Activated T-helper 1 cell treated with anti-CD3 and anti-CD28 coated beads, Interleukin-12 subunit alpha, Interleukin-12 subunit beta, Interleukin-2, Interleukin-4 antibody, amounts not matched to agents 30 ng/mL and 10 ng/mL and 1 ng/mL, durations not matched to agents 14 hours and 24 hours and 36 hours (primary cell): ENCODE measurements at regions not wholly inside any gene's neighbourhood (a gene's known extent, or its start where the extent isn't known, plus 50 kb on each side); places are given as distances from the start of the nearest gene placed in this dataset.

Experiments
- DNase-seq: peaks from one replicate; pipeline ENCODE4 v3.0.0; 2021; ENCODE audit warnings: low spot score
- H3K27ac Mint-ChIP-seq: one replicate; pipeline ENCODE4 v1.8.0; 2021; ENCODE audit warnings: mild to moderate bottlenecking, mixed read lengths
- H3K27me3 Mint-ChIP-seq: one replicate; pipeline ENCODE4 v1.8.0; 2022; ENCODE audit warnings: mild to moderate bottlenecking, moderate library complexity, mixed read lengths; ENCODE audit not compliant: insufficient read depth
- H3K36me3 Mint-ChIP-seq: one replicate; pipeline ENCODE4 v1.8.0; 2021; ENCODE audit warnings: low read depth, mixed read lengths
- H3K4me1 Mint-ChIP-seq: one replicate; pipeline ENCODE4 v1.8.0; 2021; ENCODE audit warnings: low read depth, mixed read lengths
- H3K4me3 Mint-ChIP-seq: one replicate; pipeline ENCODE4 v1.8.0; 2021; ENCODE audit warnings: mild to moderate bottlenecking, moderate library complexity, mixed read lengths
- H3K9me3 Mint-ChIP-seq: one replicate; pipeline ENCODE4 v1.8.0; 2021; ENCODE audit warnings: mixed read lengths
- intact Hi-C: fragments of 100-400 bp; cut with micrococcal nuclease; formaldehyde crosslinking; loops from one replicate; pipeline ENCODE4 v1.15.1; 2024

GRCh38 chr10:2303169-2303568 lies 565.8 kb upstream of the ADARB2 start:
- intact Hi-C loops: no loop called here
- Mint-ChIP-seq H3K27ac (no peak overlapping the region), H3K36me3 (no peaks in the 10 kb centered on the region), H3K27me3 (no peaks in the 10 kb centered on the region), H3K4me3 (no peak overlapping the region), H3K4me1 (no peaks in the 10 kb centered on the region), H3K9me3 (no peaks in the 10 kb centered on the region)
- no peak for DNase-seq

- H3K4me1 Mint-ChIP-seq: no peaks in the 10 kb centered on the region
- intact Hi-C loops: no loop called here
- H3K4me3 Mint-ChIP-seq: no peak overlapping the region
- no peak overlapping the region for H3K27ac Mint-ChIP-seq
- H3K36me3 Mint-ChIP-seq: no peaks in the 10 kb centered on the region
- DNase-seq: no peak
- H3K9me3 Mint-ChIP-seq: no peaks in the 10 kb centered on the region
- no peaks in the 10 kb centered on the region for H3K27me3 Mint-ChIP-seq
Measured at GRCh38 chr10:2301227-2301626, 563.9 kb upstream of the ADARB2 start.

DNA sequence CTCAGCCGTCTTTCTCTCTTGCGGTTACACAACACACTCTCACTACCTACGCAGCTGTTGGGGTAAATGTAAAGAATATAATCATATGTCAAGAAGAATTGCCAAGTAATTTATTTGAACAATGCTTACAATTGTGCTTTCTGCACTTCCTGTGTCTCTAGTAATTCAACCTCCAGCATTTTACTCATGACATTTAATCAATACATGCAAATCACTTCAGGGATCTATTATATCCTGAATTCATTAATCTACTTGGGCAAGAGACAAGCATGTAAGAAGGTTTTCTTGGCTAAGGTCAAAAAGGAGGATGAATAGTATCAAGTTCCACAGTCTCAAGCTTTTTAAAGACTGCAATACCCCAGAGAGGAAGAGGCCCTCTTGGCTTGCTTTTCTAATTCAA lies 562.9 kb upstream of the ADARB2 start:
- H3K9me3 Mint-ChIP-seq: no peaks in the 10 kb centered on the region
- intact Hi-C loops: no loop called here
- H3K4me1 Mint-ChIP-seq: no peaks in the 10 kb centered on the region
- no peak for DNase-seq
- no peak overlapping the region for H3K27ac Mint-ChIP-seq
- no peaks in the 10 kb centered on the region for H3K27me3 Mint-ChIP-seq
- H3K36me3 Mint-ChIP-seq: no peaks in the 10 kb centered on the region
- no peak overlapping the region for H3K4me3 Mint-ChIP-seq

DNA sequence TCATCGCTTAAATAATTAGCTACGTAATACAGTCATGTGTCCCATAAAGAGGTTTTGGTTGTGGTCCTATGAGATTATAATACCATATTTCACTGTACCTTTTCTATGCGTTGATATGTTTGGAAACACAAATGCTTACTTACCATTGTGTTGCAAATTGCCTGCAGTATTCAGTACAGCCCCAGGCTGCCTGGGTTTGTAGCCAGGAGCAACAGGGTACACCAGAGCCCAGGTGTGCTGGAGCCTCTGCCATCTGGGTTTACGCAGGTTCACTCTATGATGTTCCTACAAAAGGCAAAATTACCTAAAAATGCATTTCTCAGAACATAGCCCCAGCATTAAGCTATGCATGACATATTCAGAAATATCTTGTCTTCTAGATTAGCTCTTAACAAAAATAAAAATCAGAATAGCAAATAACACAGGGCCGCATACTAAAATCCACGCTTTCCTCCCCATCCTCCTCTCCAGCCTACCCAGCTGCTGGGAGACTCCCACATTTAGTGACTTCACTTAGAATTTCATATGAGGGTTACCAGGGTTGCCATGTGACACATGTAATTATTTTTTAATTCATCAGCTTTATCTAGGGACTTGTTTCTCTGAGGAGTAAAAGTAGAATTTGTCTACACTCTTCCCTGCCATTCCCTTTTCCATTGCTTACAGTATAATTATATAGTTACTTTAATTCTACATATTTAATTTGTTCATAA lies 559.0 kb upstream of the ADARB2 start:
- no peaks in the 10 kb centered on the region for H3K4me1 Mint-ChIP-seq
- no peak overlapping the region for H3K4me3 Mint-ChIP-seq
- H3K36me3 Mint-ChIP-seq: no peaks in the 10 kb centered on the region
- H3K27ac Mint-ChIP-seq: no peak overlapping the region
- no peaks in the 10 kb centered on the region for H3K27me3 Mint-ChIP-seq
- H3K9me3 Mint-ChIP-seq: no peaks in the 10 kb centered on the region
- no peak for DNase-seq
- intact Hi-C loops: no loop called here

DNA sequence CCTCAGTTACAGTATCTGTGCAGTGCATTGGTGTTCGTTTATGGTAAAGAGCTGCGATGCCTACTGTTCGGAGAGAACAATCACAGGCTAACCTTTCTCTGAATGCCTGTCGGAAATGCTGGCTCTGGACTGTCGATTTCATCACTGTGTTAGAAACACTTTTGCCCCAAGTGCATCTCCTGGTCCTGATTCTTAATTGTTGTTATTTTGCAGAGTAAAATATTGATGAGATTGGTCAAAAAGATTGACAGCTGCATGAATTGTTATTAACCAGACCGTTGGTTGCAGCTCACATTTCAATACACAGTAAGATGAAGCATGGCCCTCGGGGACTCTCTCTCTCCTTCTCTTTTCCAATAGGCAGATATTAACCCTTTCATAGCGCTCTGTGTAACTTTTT lies 557.4 kb upstream of the ADARB2 start:
- DNase-seq: no peak
- H3K4me3 Mint-ChIP-seq: no peak overlapping the region
- H3K27me3 Mint-ChIP-seq: no peaks in the 10 kb centered on the region
- intact Hi-C loops: no loop called here
- no peak overlapping the region for H3K27ac Mint-ChIP-seq
- no peaks in the 10 kb centered on the region for H3K9me3 Mint-ChIP-seq
- no peaks in the 10 kb centered on the region for H3K4me1 Mint-ChIP-seq
- no peaks in the 10 kb centered on the region for H3K36me3 Mint-ChIP-seq

GRCh38 chr10:2284071-2284470 lies 546.7 kb upstream of the ADARB2 start:
- intact Hi-C loops: no loop called here
- no peak for DNase-seq
- H3K4me3 Mint-ChIP-seq: no peak overlapping the region
- peaks cover 2% of the 10 kb centered on the region for H3K27me3 Mint-ChIP-seq
- no peaks in the 10 kb centered on the region for H3K4me1 Mint-ChIP-seq
- H3K36me3 Mint-ChIP-seq: no peaks in the 10 kb centered on the region
- no peak overlapping the region for H3K27ac Mint-ChIP-seq
- no peaks in the 10 kb centered on the region for H3K9me3 Mint-ChIP-seq

GRCh38 chr10:2282202-2282601 lies 544.9 kb upstream of the ADARB2 start:
- Mint-ChIP-seq H3K27me3 (peaks cover 2% of the 10 kb centered on the region), H3K4me1 (no peaks in the 10 kb centered on the region)

GRCh38 chr10:2280713-2281300 lies 543.5 kb upstream of the ADARB2 start:
- no peak overlapping the region for H3K4me3 Mint-ChIP-seq
- intact Hi-C loops: no loop called here
- DNase-seq: no peak
- peaks cover 2% of the 10 kb centered on the region for H3K27me3 Mint-ChIP-seq
- no peaks in the 10 kb centered on the region for H3K9me3 Mint-ChIP-seq
- H3K4me1 Mint-ChIP-seq: no peaks in the 10 kb centered on the region
- no peaks in the 10 kb centered on the region for H3K36me3 Mint-ChIP-seq
- no peak overlapping the region for H3K27ac Mint-ChIP-seq

More at GRCh38 chr10:2282202-2282601, 544.9 kb upstream of the ADARB2 start:
- Mint-ChIP-seq H3K27ac (no peak overlapping the region), H3K9me3 (no peaks in the 10 kb centered on the region), H3K36me3 (no peaks in the 10 kb centered on the region), H3K4me3 (no peak overlapping the region)
- DNase-seq: no peak
- intact Hi-C loops: no loop called here

- H3K4me3 Mint-ChIP-seq: no peak overlapping the region
- intact Hi-C loops: no loop called here
- H3K36me3 Mint-ChIP-seq: no peaks in the 10 kb centered on the region
- H3K4me1 Mint-ChIP-seq: no peaks in the 10 kb centered on the region
- H3K27ac Mint-ChIP-seq: no peak overlapping the region
- no peak for DNase-seq
- no peaks in the 10 kb centered on the region for H3K9me3 Mint-ChIP-seq
- H3K27me3 Mint-ChIP-seq: peaks cover 2% of the 10 kb centered on the region
Measured at GRCh38 chr10:2279711-2280110, 542.4 kb upstream of the ADARB2 start.

DNA sequence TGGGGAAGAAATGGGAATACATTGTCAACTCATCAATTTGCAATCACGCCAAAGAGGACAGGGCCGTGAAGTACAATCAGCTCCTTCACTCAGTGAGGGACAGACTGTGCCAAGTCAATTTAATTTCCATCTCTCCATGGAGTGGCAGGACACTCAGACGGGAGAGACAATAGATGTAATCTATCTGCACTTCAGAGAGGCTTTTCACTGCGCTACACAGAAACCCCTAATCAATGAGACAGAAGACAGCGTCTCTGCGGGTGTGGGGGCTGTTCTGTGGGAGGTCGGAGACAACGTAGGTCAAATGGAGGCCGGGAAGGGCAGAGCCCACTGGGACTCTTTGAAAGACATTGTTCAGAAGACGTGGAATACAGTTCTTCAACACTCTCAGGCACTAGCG lies 541.0 kb upstream of the ADARB2 start:
- Mint-ChIP-seq H3K27ac (no peak overlapping the region), H3K36me3 (no peaks in the 10 kb centered on the region), H3K4me1 (no peaks in the 10 kb centered on the region), H3K9me3 (no peaks in the 10 kb centered on the region), H3K27me3 (peaks cover under 1% of the 10 kb centered on the region), H3K4me3 (no peak overlapping the region)
- intact Hi-C loops: no loop called here
- DNase-seq: no peak

GRCh38 chr10:2263561-2263960 lies 526.2 kb upstream of the ADARB2 start:
- no peaks in the 10 kb centered on the region for H3K36me3 Mint-ChIP-seq
- H3K27me3 Mint-ChIP-seq: no peaks in the 10 kb centered on the region
- H3K4me1 Mint-ChIP-seq: no peaks in the 10 kb centered on the region
- no peak overlapping the region for H3K27ac Mint-ChIP-seq
- H3K9me3 Mint-ChIP-seq: no peaks in the 10 kb centered on the region
- intact Hi-C loops: no loop called here
- no peak for DNase-seq
- no peak overlapping the region for H3K4me3 Mint-ChIP-seq

- no peaks in the 10 kb centered on the region for H3K36me3 Mint-ChIP-seq
- no peaks in the 10 kb centered on the region for H3K9me3 Mint-ChIP-seq
- intact Hi-C loops: no loop called here
- H3K4me3 Mint-ChIP-seq: no peak overlapping the region
- H3K4me1 Mint-ChIP-seq: no peaks in the 10 kb centered on the region
- DNase-seq: no peak
- H3K27ac Mint-ChIP-seq: no peak overlapping the region
- H3K27me3 Mint-ChIP-seq: no peaks in the 10 kb centered on the region
Measured at GRCh38 chr10:2262878-2263277, 525.6 kb upstream of the ADARB2 start.

- no peak for DNase-seq
- H3K36me3 Mint-ChIP-seq: no peaks in the 10 kb centered on the region
- no peaks in the 10 kb centered on the region for H3K27me3 Mint-ChIP-seq
- H3K4me1 Mint-ChIP-seq: no peaks in the 10 kb centered on the region
- no peaks in the 10 kb centered on the region for H3K9me3 Mint-ChIP-seq
- no peak overlapping the region for H3K4me3 Mint-ChIP-seq
- intact Hi-C loops: no loop called here
- no peak overlapping the region for H3K27ac Mint-ChIP-seq
Measured at GRCh38 chr10:2262333-2262732, 525.0 kb upstream of the ADARB2 start.

DNA sequence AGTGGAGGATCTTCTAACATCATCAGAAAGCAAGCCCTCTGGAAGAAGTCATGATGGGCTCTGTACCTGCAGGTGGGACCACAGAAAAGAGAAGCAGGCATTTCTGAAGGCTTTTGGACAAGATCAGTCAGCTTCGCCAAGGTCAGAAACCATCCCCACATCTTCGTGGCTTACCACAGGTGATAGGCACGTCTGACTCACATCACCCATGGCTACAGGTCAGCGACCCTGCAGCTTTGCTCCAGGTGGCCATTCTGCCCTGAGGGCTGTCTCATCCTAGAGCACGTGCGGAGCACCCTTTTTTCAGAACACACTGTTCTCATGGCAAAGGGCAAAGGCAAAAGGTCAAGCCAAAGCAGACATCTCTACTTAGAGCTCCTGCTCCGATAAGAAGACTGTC lies 518.9 kb upstream of the ADARB2 start:
- DNase-seq: no peak
- no peaks in the 10 kb centered on the region for H3K36me3 Mint-ChIP-seq
- H3K27me3 Mint-ChIP-seq: no peaks in the 10 kb centered on the region
- no peaks in the 10 kb centered on the region for H3K9me3 Mint-ChIP-seq
- intact Hi-C loops: no loop called here
- no peak overlapping the region for H3K4me3 Mint-ChIP-seq
- H3K4me1 Mint-ChIP-seq: no peaks in the 10 kb centered on the region
- no peak overlapping the region for H3K27ac Mint-ChIP-seq
